Vagina (tissue), 2 donors: ENCODE measurements at regions not wholly inside any gene's neighbourhood (a gene's known extent, or its start where the extent isn't known, plus 50 kb on each side); places are given as distances from the start of the nearest gene placed in this dataset.

Experiments
- DNase-seq, 2 donors: peaks; one replicate each; pipeline ENCODE4 v3.0.0-alpha.2; 2017; ENCODE audit errors: extremely low spot score in 2 of 2
- H3K27ac ChIP-seq: fragments of 200-600 bp; sonication (generic); one replicate; pipeline ENCODE4 v1.5.1; 2019
- H3K27me3 ChIP-seq: fragments of 200-600 bp; sonication (generic); one replicate; pipeline ENCODE4 v1.5.1; 2019
- H3K36me3 ChIP-seq, 2 donors: fragments of 200-600 bp; sonication (generic); one replicate each; pipeline ENCODE4 v1.5.1; 2017 to 2019
- H3K4me1 ChIP-seq: fragments of 200-600 bp; sonication (generic); one replicate; pipeline ENCODE4 v1.5.1; 2019
- H3K4me3 ChIP-seq, 2 donors: fragments of 200-600 bp; sonication (generic); 1 replicate in 1 of 2; 2 replicates in 1 of 2; pipeline ENCODE4 v1.5.1; 2016 to 2019
- H3K9me3 ChIP-seq: fragments of 200-600 bp; sonication (generic); one replicate; pipeline ENCODE4 v1.5.1; 2019
- CTCF ChIP-seq, 3 experiments: fragments of 450-650 bp in 2 of 3; fragments of 200-600 bp in 1 of 3; sonication (generic) in 1 of 3; IDR thresholded peaks; one replicate each; pipeline ENCODE4 v1.5.1; 2017 to 2019; ENCODE audit warnings: antibody characterized with exemption in 3 of 3, mild to moderate bottlenecking in 2 of 3, moderate library complexity in 2 of 3
- POLR2A ChIP-seq, 2 donors: fragments of 450-650 bp; IDR thresholded peaks; one replicate each; pipeline ENCODE4 v1.6.1; 2017; ENCODE audit warnings: antibody characterized with exemption in 2 of 2, mild to moderate bottlenecking in 2 of 2, moderate library complexity in 2 of 2
- POLR2AphosphoS5 ChIP-seq, 2 donors: sonication (generic); formaldehyde crosslinking; IDR thresholded peaks; one replicate each; pipeline ENCODE4 v1.9.0; 2017; ENCODE audit warnings: antibody characterized with exemption in 2 of 2, mild to moderate bottlenecking in 2 of 2, low read depth in 1 of 2; ENCODE audit not compliant: insufficient read depth in 1 of 2
- intact Hi-C: fragments of 100-400 bp; cut with DNase I; formaldehyde crosslinking; loops from one replicate; pipeline ENCODE4 v1.15.1; 2023

- H3K4me1 ChIP-seq = no peaks in the 10 kb centered on the region
- DNase-seq = no peak
- no peaks in the 10 kb centered on the region for H3K36me3 ChIP-seq
These were observed 272.1 kb upstream of the IL12B start for GRCh38 chr5:159602434-159602833.

GRCh38 chr5:159605585-159605984, 275.3 kb upstream of the IL12B start:
- Histone ChIP-seq H3K4me1 (no peaks in the 10 kb centered on the region), H3K36me3 (no peaks in the 10 kb centered on the region), H3K4me3 (no peak overlapping the region), H3K9me3 (no peaks in the 10 kb centered on the region), H3K27ac (no peak overlapping the region), H3K27me3 (no peaks in the 10 kb centered on the region)
- TF ChIP-seq POLR2A (IDR thresholded peaks at IDR 0.05) (no peak), CTCF (IDR thresholded peaks at IDR 0.05) (no peak), POLR2AphosphoS5 (IDR thresholded peaks at IDR 0.05; ENCODE audit: insufficient read depth in 1 of 2, low read depth in 1 of 2) (no peak)
- no peak for DNase-seq
- intact Hi-C loops = no loop called here

More at GRCh38 chr5:159602434-159602833, 272.1 kb upstream of the IL12B start:
- Histone ChIP-seq H3K27ac (no peak overlapping the region), H3K27me3 (no peaks in the 10 kb centered on the region), H3K4me3 (no peak overlapping the region), H3K9me3 (no peaks in the 10 kb centered on the region)
- TF ChIP-seq POLR2A (IDR thresholded peaks at IDR 0.05) (no peak), POLR2AphosphoS5 (IDR thresholded peaks at IDR 0.05; ENCODE audit: insufficient read depth in 1 of 2, low read depth in 1 of 2) (no peak), CTCF (IDR thresholded peaks at IDR 0.05) (no peak)
- intact Hi-C loops = no loop called here

- no peak for TF ChIP-seq CTCF (IDR thresholded peaks at IDR 0.05)
- no peak for TF ChIP-seq POLR2A (IDR thresholded peaks at IDR 0.05)
- TF ChIP-seq POLR2AphosphoS5 (IDR thresholded peaks at IDR 0.05; ENCODE audit: insufficient read depth in 1 of 2, low read depth in 1 of 2) = no peak
- no peak overlapping the region for H3K27ac ChIP-seq
- intact Hi-C loops = no loop called here
- no peaks in the 10 kb centered on the region for H3K9me3 ChIP-seq
- no peaks in the 10 kb centered on the region for H3K4me1 ChIP-seq
- H3K4me3 ChIP-seq = no peak overlapping the region
- no peak for DNase-seq
- H3K36me3 ChIP-seq = no peaks in the 10 kb centered on the region
- H3K27me3 ChIP-seq = no peaks in the 10 kb centered on the region
These were observed 279.1 kb upstream of the IL12B start for GRCh38 chr5:159609359-159609758.

GRCh38 chr5:159610966-159611579, 280.8 kb upstream of the IL12B start:
- H3K27ac ChIP-seq = no peak overlapping the region
- H3K4me3 ChIP-seq = no peak overlapping the region
- no peaks in the 10 kb centered on the region for H3K27me3 ChIP-seq
- no peak for DNase-seq
- no peaks in the 10 kb centered on the region for H3K36me3 ChIP-seq
- intact Hi-C loops = no loop called here
- no peaks in the 10 kb centered on the region for H3K4me1 ChIP-seq
- no peaks in the 10 kb centered on the region for H3K9me3 ChIP-seq
- TF ChIP-seq POLR2AphosphoS5 (IDR thresholded peaks at IDR 0.05; ENCODE audit: insufficient read depth in 1 of 2, low read depth in 1 of 2) (no peak), CTCF (IDR thresholded peaks at IDR 0.05) (no peak), POLR2A (IDR thresholded peaks at IDR 0.05) (no peak)

- H3K27ac ChIP-seq = no peak overlapping the region
- no peak for DNase-seq
- no peaks in the 10 kb centered on the region for H3K27me3 ChIP-seq
- no peaks in the 10 kb centered on the region for H3K9me3 ChIP-seq
- H3K4me3 ChIP-seq = no peak overlapping the region
- TF ChIP-seq POLR2A (IDR thresholded peaks at IDR 0.05) (no peak), CTCF (IDR thresholded peaks at IDR 0.05) (no peak), POLR2AphosphoS5 (IDR thresholded peaks at IDR 0.05; ENCODE audit: insufficient read depth in 1 of 2, low read depth in 1 of 2) (no peak)
- no peaks in the 10 kb centered on the region for H3K4me1 ChIP-seq
- H3K36me3 ChIP-seq = no peaks in the 10 kb centered on the region
- intact Hi-C loops = no loop called here
These were observed 286.7 kb upstream of the IL12B start for GRCh38 chr5:159616952-159617351.
